ENCODE measurements at regions not wholly inside any gene's neighbourhood (a gene's known extent, or its start where the extent isn't known, plus 50 kb on each side); places are given as distances from the start of the nearest gene placed in this dataset.

GRCh38 chr4:126223784-126224407 lies 909.1 kb downstream of the FAT4 start:
- no peak for DNase-seq (ENCODE audit: low spot score)

GRCh38 chr4:126227428-126227827 lies 912.7 kb downstream of the FAT4 start:
- DNase-seq (ENCODE audit: low spot score), result no peak

- no peak for DNase-seq (ENCODE audit: low spot score)
Observed at GRCh38 chr4:126230269-126230668, 915.5 kb downstream of the FAT4 start.

- DNase-seq (ENCODE audit: low spot score), result no peak
Observed at GRCh38 chr4:126233483-126233882, 918.7 kb downstream of the FAT4 start.

GRCh38 chr4:126238013-126238412 lies 923.3 kb downstream of the FAT4 start:
- no peak for DNase-seq (ENCODE audit: low spot score)

GRCh38 chr4:126241634-126242033 lies 926.9 kb downstream of the FAT4 start:
- DNase-seq (ENCODE audit: low spot score), result no peak

- no peak for DNase-seq (ENCODE audit: low spot score)
Observed at GRCh38 chr4:126242679-126243390, 928.1 kb downstream of the FAT4 start.

- no peak for DNase-seq (ENCODE audit: low spot score)
Observed at GRCh38 chr4:126247409-126247808, 932.7 kb downstream of the FAT4 start.

- no peak for DNase-seq (ENCODE audit: low spot score)
Observed at GRCh38 chr4:126250006-126250405, 935.3 kb downstream of the FAT4 start.

- no peak for DNase-seq (ENCODE audit: low spot score)
Observed at GRCh38 chr4:126251169-126251568, 936.4 kb downstream of the FAT4 start.

- no peak for DNase-seq (ENCODE audit: low spot score)
Observed at GRCh38 chr4:126262665-126263064, 947.9 kb downstream of the FAT4 start.

- DNase-seq (ENCODE audit: low spot score), result no peak
Observed at GRCh38 chr4:126264839-126265238, 950.1 kb downstream of the FAT4 start.

GRCh38 chr4:126265888-126266287 lies 951.1 kb downstream of the FAT4 start:
- no peak for DNase-seq (ENCODE audit: low spot score)

- no peak for DNase-seq (ENCODE audit: low spot score)
Observed at GRCh38 chr4:126267689-126268088, 952.9 kb downstream of the FAT4 start.

- DNase-seq (ENCODE audit: low spot score), result no peak
Observed at GRCh38 chr4:126268106-126268505, 953.4 kb downstream of the FAT4 start.

- DNase-seq (ENCODE audit: low spot score), result no peak
Observed at GRCh38 chr4:126269106-126269505, 954.4 kb downstream of the FAT4 start.

- no peak for DNase-seq (ENCODE audit: low spot score)
Observed at GRCh38 chr4:126271292-126271691, 956.5 kb downstream of the FAT4 start.

GRCh38 chr4:126273746-126274145 lies 959.0 kb downstream of the FAT4 start:
- no peak for DNase-seq (ENCODE audit: low spot score)

GRCh38 chr4:126291886-126292285 lies 977.1 kb downstream of the FAT4 start:
- no peak for DNase-seq (ENCODE audit: low spot score)

GRCh38 chr4:126298271-126298670 lies 983.5 kb downstream of the FAT4 start:
- DNase-seq (ENCODE audit: low spot score), result no peak

GRCh38 chr4:126306152-126306869 lies 991.6 kb downstream of the FAT4 start:
- no peak for DNase-seq (ENCODE audit: low spot score)

GRCh38 chr4:126318376-126318775 lies 1003.6 kb downstream of the FAT4 start:
- DNase-seq (ENCODE audit: low spot score), result no peak

GRCh38 chr4:126328914-126329313 lies 1014.2 kb downstream of the FAT4 start:
- no peak for DNase-seq (ENCODE audit: low spot score)

Measured in mucosa of gallbladder (tissue), 1 donor.